GM23338 (cell line): ENCODE measurements at regions not wholly inside any gene's neighbourhood (a gene's known extent, or its start where the extent isn't known, plus 50 kb on each side); places are given as distances from the start of the nearest gene placed in this dataset.

Source experiments
- ATAC-seq: fragments of 200-7000 bp; cut with Tn5 transposase; 3 replicates; pipeline ENCODE4 v1.9.1; 2020
- DNase-seq: peaks from one replicate; pipeline ENCODE4 v3.0.0-alpha.2; 2015; ENCODE audit warnings: low spot score
- H2AFZ ChIP-seq: fragments of 200-600 bp; sonication (generic); 2 replicates; pipeline ENCODE4 v1.8.0; 2016; ENCODE audit warnings: antibody characterized with exemption, mild to moderate bottlenecking, moderate library complexity
- H3F3A ChIP-seq: fragments of 200-600 bp; sonication (generic); replicated peaks from 2 replicates; pipeline ENCODE4 v1.8.0; 2017; ENCODE audit warnings: antibody characterized with exemption, mixed run types, low read depth
- H3K27ac ChIP-seq: fragments of 200-600 bp; sonication (generic); 2 replicates; pipeline ENCODE4 v1.6.1; 2016; ENCODE audit warnings: low read depth
- H3K27me3 ChIP-seq: fragments of 200-600 bp; sonication (generic); 2 replicates; pipeline ENCODE4 v1.8.0; 2016; ENCODE audit warnings: mild to moderate bottlenecking, mixed run types, moderate library complexity; ENCODE audit not compliant: insufficient read depth
- H3K36me3 ChIP-seq: fragments of 200-600 bp; sonication (generic); 2 replicates; pipeline ENCODE4 v1.8.0; 2016; ENCODE audit warnings: mild to moderate bottlenecking; ENCODE audit not compliant: insufficient read depth
- H3K4me1 ChIP-seq: fragments of 200-600 bp; sonication (generic); 2 replicates; pipeline ENCODE4 v1.8.0; 2016; ENCODE audit warnings: mild to moderate bottlenecking, moderate library complexity; ENCODE audit not compliant: insufficient read depth
- H3K4me2 ChIP-seq: fragments of 200-600 bp; sonication (generic); 2 replicates; pipeline ENCODE4 v1.7.1; 2017; ENCODE audit warnings: mixed run types
- H3K4me3 ChIP-seq: fragments of 200-600 bp; sonication (generic); 2 replicates; pipeline ENCODE4 v1.6.1; 2016; ENCODE audit warnings: mixed run types
- H3K79me2 ChIP-seq: fragments of 200-600 bp; sonication (generic); replicated peaks from 2 replicates; pipeline ENCODE4 v1.8.0; 2017; ENCODE audit warnings: mild to moderate bottlenecking; ENCODE audit not compliant: insufficient read depth
- H3K9me2 ChIP-seq: fragments of 200-600 bp; sonication (generic); 2 replicates; pipeline ENCODE4 v1.8.0; 2017; ENCODE audit not compliant: insufficient read depth
- H4K20me1 ChIP-seq: fragments of 200-600 bp; sonication (generic); replicated peaks from 2 replicates; pipeline ENCODE4 v1.8.0; 2017; ENCODE audit warnings: mild to moderate bottlenecking; ENCODE audit not compliant: insufficient read depth
- H3K27ac Mint-ChIP-seq: 2 replicates; pipeline ENCODE4 v1.8.0; 2020; ENCODE audit warnings: inconsistent platforms, mild to moderate bottlenecking, moderate library complexity, mixed read lengths
- H3K27me3 Mint-ChIP-seq: 3 replicates; pipeline ENCODE4 v1.8.0; 2022; ENCODE audit warnings: low read depth, mild to moderate bottlenecking, moderate library complexity, mixed read lengths, inconsistent platforms; ENCODE audit not compliant: insufficient read depth, poor library complexity
- H3K36me3 Mint-ChIP-seq: 3 replicates; pipeline ENCODE4 v1.8.0; 2021; ENCODE audit warnings: low read depth, mild to moderate bottlenecking, inconsistent platforms, moderate library complexity, mixed read lengths
- H3K4me1 Mint-ChIP-seq: 3 replicates; pipeline ENCODE4 v1.8.0; 2020; ENCODE audit warnings: mild to moderate bottlenecking, inconsistent platforms, mixed read lengths
- H3K4me3 Mint-ChIP-seq: 3 replicates; pipeline ENCODE4 v1.8.0; 2021; ENCODE audit warnings: moderate library complexity, mild to moderate bottlenecking, inconsistent platforms, mixed read lengths
- H3K9me3 Mint-ChIP-seq: 3 replicates; pipeline ENCODE4 v1.8.0; 2020; ENCODE audit warnings: moderate library complexity, mild to moderate bottlenecking, inconsistent platforms, mixed read lengths
- EZH2 ChIP-seq: fragments of 200-600 bp; sonication (generic); IDR thresholded peaks from one replicate; pipeline ENCODE4 v1.8.0; 2017; ENCODE audit warnings: antibody characterized with exemption, mild to moderate bottlenecking, low read depth; ENCODE audit not compliant: unreplicated experiment
- EZH2phosphoT487 ChIP-seq: fragments of 200-600 bp; sonication (generic); IDR thresholded peaks from one replicate; pipeline ENCODE4 v1.8.1; 2018; ENCODE audit warnings: antibody characterized with exemption; ENCODE audit not compliant: unreplicated experiment
- POLR2AphosphoS5 ChIP-seq: IDR thresholded peaks from 2 replicates; pipeline ENCODE4 v1.6.1; 2016; ENCODE audit warnings: antibody characterized with exemption, low read depth
- ZNF462 ChIP-seq: fragments of 250-450 bp; sonication (Bioruptor Pico); IDR thresholded peaks from 2 replicates; pipeline ENCODE4 v1.5.0; 2020; ENCODE audit warnings: mild to moderate bottlenecking, moderate library complexity
- TF ChIP-seq, protein P1 (sequence below): IDR thresholded peaks from 2 replicates; pipeline ENCODE4 v1.6.1; 2016; ENCODE audit warnings: antibody characterized with exemption

DNA sequence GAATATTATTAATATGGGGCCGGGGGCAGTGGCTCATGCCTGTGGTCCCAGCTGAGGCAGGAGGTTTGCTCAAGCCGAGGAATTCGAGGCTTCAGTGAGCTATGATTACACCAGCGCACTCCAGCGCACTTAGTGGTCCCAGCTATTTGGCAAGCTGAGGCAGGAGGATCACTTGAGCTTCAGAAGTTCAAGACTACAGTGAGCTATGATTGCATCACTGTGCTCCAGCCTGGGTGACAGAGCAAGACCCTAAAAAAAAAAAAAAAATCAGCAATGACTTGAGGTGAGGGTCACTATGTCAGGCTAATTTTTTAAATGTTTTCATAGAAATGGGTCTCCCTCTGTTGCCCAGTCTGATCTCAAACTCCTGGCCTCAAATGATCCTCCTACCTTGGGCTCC is 243.4 kb downstream of the RBM19 start (continued):
- TF ChIP-seq ZNF462 (CRISPR knock-in tag) = no peak

DNA sequence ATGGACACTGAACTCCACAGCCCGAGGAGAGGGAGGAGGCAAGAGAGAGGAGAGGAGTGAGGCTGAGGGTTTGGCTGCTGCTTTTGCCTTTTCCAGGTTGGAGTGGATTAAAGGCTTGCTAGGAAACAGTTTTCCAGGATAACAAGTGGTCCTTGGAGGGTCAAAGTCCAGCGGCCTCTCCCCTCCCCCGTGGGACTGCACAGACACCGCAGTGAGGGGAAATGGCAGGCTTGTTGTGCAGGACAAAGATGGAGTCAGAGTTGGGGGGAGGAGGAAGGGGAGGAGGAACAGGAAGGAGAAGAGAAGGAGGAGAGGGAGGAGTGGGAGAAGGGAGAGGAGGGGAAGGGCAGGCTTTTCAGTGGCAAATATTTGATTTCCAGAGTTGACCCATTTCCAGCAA is 245.5 kb downstream of the RBM19 start:
- H3K36me3 Mint-ChIP-seq = no peaks in the 10 kb centered on the region; the same call in 2 of the 3 replicates
- peaks cover 2% of the 10 kb centered on the region; the same call in 2 of the 3 replicates for H3K4me1 Mint-ChIP-seq
- H3K4me3 ChIP-seq = no peak overlapping the region
- no peaks in the 10 kb centered on the region for H3K27me3 ChIP-seq
- H3K36me3 ChIP-seq = no peaks in the 10 kb centered on the region
- DNase-seq (no peak), ATAC-seq (no peak)
- H3K27ac ChIP-seq = no peak overlapping the region
- no peak overlapping the region for H3K27ac Mint-ChIP-seq
- H3K27me3 Mint-ChIP-seq = peaks cover 2% of the 10 kb centered on the region
- H3F3A ChIP-seq = no peaks in the 10 kb centered on the region
- H3K79me2 ChIP-seq = no peaks in the 10 kb centered on the region
- no peak overlapping the region for H3K4me3 Mint-ChIP-seq
- no peaks in the 10 kb centered on the region for H3K9me3 Mint-ChIP-seq
- no peaks in the 10 kb centered on the region for H3K4me1 ChIP-seq
- H2AFZ ChIP-seq = peak overlapping the region; percentile 83
- no peaks in the 10 kb centered on the region for H4K20me1 ChIP-seq
- no peaks in the 10 kb centered on the region for H3K9me2 ChIP-seq
- no peak overlapping the region for H3K4me2 ChIP-seq
- TF ChIP-seq, protein P1, sequence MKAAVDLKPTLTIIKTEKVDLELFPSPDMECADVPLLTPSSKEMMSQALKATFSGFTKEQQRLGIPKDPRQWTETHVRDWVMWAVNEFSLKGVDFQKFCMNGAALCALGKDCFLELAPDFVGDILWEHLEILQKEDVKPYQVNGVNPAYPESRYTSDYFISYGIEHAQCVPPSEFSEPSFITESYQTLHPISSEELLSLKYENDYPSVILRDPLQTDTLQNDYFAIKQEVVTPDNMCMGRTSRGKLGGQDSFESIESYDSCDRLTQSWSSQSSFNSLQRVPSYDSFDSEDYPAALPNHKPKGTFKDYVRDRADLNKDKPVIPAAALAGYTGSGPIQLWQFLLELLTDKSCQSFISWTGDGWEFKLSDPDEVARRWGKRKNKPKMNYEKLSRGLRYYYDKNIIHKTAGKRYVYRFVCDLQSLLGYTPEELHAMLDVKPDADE = no peak
- TF ChIP-seq POLR2AphosphoS5 = no peak
- TF ChIP-seq EZH2 = no peak
- no peak for TF ChIP-seq EZH2phosphoT487
- no peak for TF ChIP-seq ZNF462 (CRISPR knock-in tag)
